ENCODE measurements at regions not wholly inside any gene's neighbourhood (a gene's known extent, or its start where the extent isn't known, plus 50 kb on each side); places are given as distances from the start of the nearest gene placed in this dataset.

- Histone ChIP-seq H3K9ac (ENCODE audit: insufficient read depth, low read depth, low read length) (no peak overlapping the region), H2AFZ (ENCODE audit: low read length) (no peak overlapping the region), H3K27ac (ENCODE audit: extremely low read length, insufficient read depth, low read length) (no peak overlapping the region), H3K4me2 (ENCODE audit: low read depth, low read length) (no peak overlapping the region), H3K36me3 (replicated peaks in 1 of 2; ENCODE audit: control insufficient read depth in 1 of 2, insufficient read depth in 2 of 2, low read length in 2 of 2) (no peaks in the 10 kb centered on the region), H3K4me3 (replicated peaks in 1 of 3; ENCODE audit: insufficient read depth in 1 of 3, low read depth in 2 of 3, low read length in 3 of 3) (no peak overlapping the region), H3K9me3 (ENCODE audit: low read length) (no peaks in the 10 kb centered on the region), H3K79me2 (ENCODE audit: insufficient read depth, low read length) (no peaks in the 10 kb centered on the region), H4K20me1 (ENCODE audit: insufficient read depth, low read length) (no peaks in the 10 kb centered on the region), H3K4me1 (ENCODE audit: insufficient read depth, low read length) (peaks cover 12% of the 10 kb centered on the region), H3K27me3 (ENCODE audit: control insufficient read depth in 1 of 2, insufficient read depth in 2 of 2, low read length in 2 of 2) (no peaks in the 10 kb centered on the region)
- ChIA-PET CTCF (ENCODE audit: low intra/inter-chr PET ratio, low total read pairs) (interaction anchor here (0.8 to 1.5 kb wide), 2 partner anchors 290 to 831 kb away, joined by 3 to 9 read pairs; no protein-coding TSS in a partner anchor), POLR2A (no interaction called here)
- ATAC-seq (no peak), FAIRE-seq (no peak), DNase-seq (ENCODE audit: low spot score) (no peak)
- in situ Hi-C loops (cut with HindIII; ENCODE audit: extremely low pct_ligation_motif_present, low pct_unique_long_range_greater_than_20kb): loop anchor here (10.0 to 25.0 kb wide), 4 partner anchors 152 to 922 kb away; no protein-coding TSS in a partner anchor
- WGBS (ENCODE audit: low lambda C conversion rate): 76% methylated on average over 3 of the region's 3 CpGs
- BruUV-seq (replicated peaks): no TSS peak
- intact Hi-C loops (cut with micrococcal nuclease; ENCODE audit: unreplicated experiment): no loop called here
- TF ChIP-seq ZFP90 (CRISPR knock-in tag; IDR thresholded peaks at IDR 0.05; ENCODE audit: borderline replicate concordance) (no peak), ZNF605 (CRISPR knock-in tag; IDR thresholded peaks at IDR 0.05) (no peak), ZBTB49 (CRISPR knock-in tag; IDR thresholded peaks at IDR 0.05; ENCODE audit: borderline replicate concordance) (no peak), GFI1 (CRISPR knock-in tag; IDR thresholded peaks at IDR 0.05; ENCODE audit: borderline replicate concordance) (no peak), ZGPAT (CRISPR knock-in tag; IDR thresholded peaks at IDR 0.05) (no peak), CREB3 (CRISPR knock-in tag; IDR thresholded peaks at IDR 0.05) (no peak), FOXP4 (CRISPR knock-in tag; IDR thresholded peaks at IDR 0.05) (no peak), JUNB (CRISPR knock-in tag; IDR thresholded peaks at IDR 0.05; ENCODE audit: borderline replicate concordance) (no peak), MBD4 (IDR thresholded peaks at IDR 0.05; ENCODE audit: borderline replicate concordance, low read length) (no peak), ZNF710 (CRISPR knock-in tag; IDR thresholded peaks at IDR 0.05; ENCODE audit: borderline replicate concordance) (no peak), ETV5 (CRISPR knock-in tag; IDR thresholded peaks at IDR 0.05; ENCODE audit: borderline replicate concordance) (no peak), TEF (CRISPR knock-in tag; IDR thresholded peaks at IDR 0.05) (no peak), SYNCRIP (IDR thresholded peaks at IDR 0.05; ENCODE audit: insufficient read depth, low read depth, low read length) (no peak), DDIT3 (CRISPR knock-in tag; IDR thresholded peaks at IDR 0.05) (no peak), MIXL1 (CRISPR knock-in tag; IDR thresholded peaks at IDR 0.05) (no peak)
Measured at GRCh38 chr5:82642313-82642712, 364.2 kb upstream of the RPS23 start.

Measured in HepG2 (cell line).